ENCODE measurements at regions not wholly inside any gene's neighbourhood (a gene's known extent, or its start where the extent isn't known, plus 50 kb on each side); places are given as distances from the start of the nearest gene placed in this dataset.

- DNase-seq (ENCODE audit: low read depth in 3 of 3): no peak
These were observed 60.6 kb upstream of the FRMD4A start for GRCh38 chr10:14391342-14391741.

DNA sequence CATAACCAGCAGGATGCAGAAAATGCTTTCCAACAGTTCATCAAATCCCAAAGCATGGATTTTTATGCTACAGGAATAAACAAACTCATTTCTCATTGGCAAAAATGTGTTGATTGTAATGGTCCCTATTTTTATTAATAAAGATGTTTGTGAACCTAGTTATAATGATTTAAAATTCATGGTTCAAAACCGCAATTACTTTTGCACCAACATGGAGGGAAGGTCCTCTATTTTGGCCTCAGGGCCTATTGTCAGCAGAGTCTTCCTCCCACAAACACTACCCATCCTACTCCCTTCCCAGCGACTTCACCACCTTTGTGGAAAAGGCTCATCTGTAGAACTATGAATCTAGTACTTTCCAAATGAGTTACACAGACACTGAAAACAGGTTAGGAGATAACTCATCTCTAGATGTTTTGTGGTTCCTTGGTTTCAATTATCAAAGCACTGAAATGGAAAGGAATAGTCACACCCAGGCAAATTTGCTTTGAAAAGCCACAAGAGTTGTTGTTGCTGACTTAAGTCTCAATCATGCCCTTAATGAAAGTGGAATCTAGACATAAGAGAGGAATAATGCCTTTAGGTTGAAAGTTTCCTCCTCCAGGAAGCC lies 59.4 kb upstream of the FRMD4A start:
- no peak for DNase-seq (ENCODE audit: low read depth in 3 of 3)

DNA sequence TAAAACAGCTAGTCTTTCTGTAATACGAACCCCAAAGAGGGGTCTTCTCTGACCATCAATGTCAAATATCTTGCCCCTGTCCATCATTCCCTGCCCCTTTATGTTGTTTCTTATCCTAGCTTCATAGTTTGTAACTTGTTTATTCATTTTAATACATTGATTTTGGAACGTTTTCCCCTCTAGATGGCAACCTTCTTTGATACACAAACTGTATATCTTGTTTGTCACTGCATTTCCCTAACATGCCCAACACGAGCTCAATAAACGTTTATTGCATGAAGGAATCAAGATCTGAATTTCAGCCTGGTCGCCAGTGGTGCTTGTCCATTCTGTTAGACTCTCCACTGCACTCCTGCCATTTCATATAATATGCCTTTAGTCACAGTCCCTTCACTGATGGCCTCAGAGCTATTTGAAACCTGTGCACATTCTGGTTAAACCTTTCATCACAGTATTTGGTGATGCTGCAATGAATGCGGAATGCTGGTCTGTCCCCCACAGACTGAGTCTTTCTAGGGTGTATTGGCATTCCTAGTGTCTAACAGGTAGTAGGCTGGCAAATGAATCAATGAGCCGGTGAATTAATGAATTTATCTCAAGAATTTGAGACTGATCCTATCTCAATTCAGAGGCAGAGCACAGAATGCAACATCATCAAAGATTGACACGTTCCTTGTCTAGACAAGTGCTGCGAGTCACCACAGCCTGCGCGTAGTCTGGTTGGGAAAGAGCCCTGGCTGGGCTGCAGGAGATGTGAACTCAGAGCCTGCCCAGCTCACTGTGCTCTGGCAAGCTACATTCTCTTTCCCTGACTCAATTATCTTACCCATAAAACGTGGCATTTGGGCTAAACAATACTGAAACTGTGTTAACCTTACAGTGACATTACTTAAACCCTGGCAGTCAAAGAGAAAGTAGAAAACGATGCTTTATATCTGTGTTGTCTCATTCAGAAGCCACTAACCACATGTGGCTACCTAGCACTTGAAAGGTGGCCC lies 55.2 kb upstream of the FRMD4A start:
- peak in 2 of 3 experiments; percentile 2 to 14 for DNase-seq (ENCODE audit: low read depth in 3 of 3)

- DNase-seq (ENCODE audit: low read depth in 3 of 3): no peak
These were observed 54.2 kb upstream of the FRMD4A start for GRCh38 chr10:14384915-14385314.

DNA sequence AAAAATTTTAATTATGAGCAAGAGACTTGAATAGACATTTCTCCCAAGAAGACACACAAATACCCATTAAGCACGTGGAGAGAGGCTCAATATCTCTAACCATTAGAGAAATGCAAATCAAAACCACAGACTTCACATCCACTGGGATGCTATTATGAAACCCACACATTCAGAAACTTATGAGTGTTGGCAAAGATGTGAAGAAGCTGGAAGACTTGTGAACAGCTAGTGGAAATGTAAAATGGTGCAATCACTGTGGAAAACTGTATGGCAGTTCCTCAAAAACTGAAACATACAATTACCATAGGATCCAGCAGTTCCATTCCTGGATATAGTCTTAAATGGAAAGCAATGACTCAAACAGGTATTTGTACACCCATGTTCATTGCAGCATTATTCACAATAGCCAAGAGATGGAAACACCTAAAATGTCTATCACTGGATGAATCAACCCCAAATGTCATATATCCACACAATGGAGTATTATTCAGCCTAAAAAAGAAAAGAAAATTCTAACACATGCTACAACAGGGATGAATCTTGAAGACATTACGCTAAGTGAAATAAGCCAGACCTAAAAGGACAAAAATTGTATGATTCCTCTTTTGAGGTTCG lies 53.5 kb upstream of the FRMD4A start:
- DNase-seq (ENCODE audit: low read depth in 3 of 3): no peak

GRCh38 chr10:14383266-14383665 lies 52.5 kb upstream of the FRMD4A start:
- DNase-seq (ENCODE audit: low read depth in 3 of 3): no peak

DNA sequence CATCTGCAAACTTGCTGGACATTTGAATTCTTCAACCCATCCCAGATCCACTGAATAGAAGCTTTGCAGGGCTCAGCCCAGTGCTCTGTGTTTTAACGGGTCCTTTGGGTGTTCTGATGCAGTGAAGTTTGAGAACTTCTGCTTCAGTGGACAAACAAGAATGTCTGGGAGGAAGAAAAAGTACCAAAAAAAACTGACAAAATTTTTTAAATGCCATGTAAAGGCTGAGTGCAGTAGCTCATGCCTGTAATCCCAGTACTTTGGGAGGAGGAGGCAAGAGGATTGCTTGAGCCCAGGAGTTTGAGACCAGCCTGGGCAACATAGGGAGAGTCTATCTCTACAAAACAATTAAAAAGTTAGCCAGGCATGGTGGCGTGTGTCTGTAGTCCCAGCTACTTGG lies 51.8 kb upstream of the FRMD4A start:
- DNase-seq (ENCODE audit: low read depth in 3 of 3): no peak

- DNase-seq (ENCODE audit: low read depth in 3 of 3): peak; percentile 20 to 33 (median 32)
These were observed 51.3 kb upstream of the FRMD4A start for GRCh38 chr10:14382022-14382421.

- DNase-seq (ENCODE audit: low read depth in 3 of 3): no peak
These were observed 50.8 kb upstream of the FRMD4A start for GRCh38 chr10:14381475-14381874.

GRCh38 chr10:14380746-14381145 lies 50.0 kb upstream of the FRMD4A start:
- DNase-seq (ENCODE audit: low read depth in 3 of 3): no peak
